ENCODE measurements at regions not wholly inside any gene's neighbourhood (a gene's known extent, or its start where the extent isn't known, plus 50 kb on each side); places are given as distances from the start of the nearest gene placed in this dataset.

- H3K4me3 ChIP-seq, result no peak overlapping the region
- DNase-seq, result no peak
- no peaks in the 10 kb centered on the region for H3K9me3 ChIP-seq
- no peaks in the 10 kb centered on the region for H3K4me1 ChIP-seq
- WGBS, 5 donors, result 82 to 91% (median 85%) methylated on average over 7 of the region's 7 CpGs
- no peaks in the 10 kb centered on the region for H3K27me3 ChIP-seq
- no peak overlapping the region for H3K27ac ChIP-seq
- H3K36me3 ChIP-seq, result no peaks in the 10 kb centered on the region
- intact Hi-C loops (cut with DNase I; ENCODE audit: low total_unique reads), result no loop called here
- TF ChIP-seq POLR2A (IDR thresholded peaks at IDR 0.05), result no peak
- no peak for TF ChIP-seq EP300 (IDR thresholded peaks at IDR 0.05)
- no peak for TF ChIP-seq POLR2AphosphoS5 (IDR thresholded peaks at IDR 0.05)
- no peak for TF ChIP-seq CTCF (IDR thresholded peaks at IDR 0.05)
Measured at GRCh38 chr2:9710311-9710710, 79.5 kb upstream of the YWHAQ start.

- no peak overlapping the region for H3K27ac ChIP-seq
- H3K9me3 ChIP-seq, result no peaks in the 10 kb centered on the region
- no peak for DNase-seq
- H3K4me1 ChIP-seq, result no peaks in the 10 kb centered on the region
- TF ChIP-seq POLR2A (IDR thresholded peaks at IDR 0.05) (no peak), CTCF (IDR thresholded peaks at IDR 0.05) (no peak), POLR2AphosphoS5 (IDR thresholded peaks at IDR 0.05) (no peak), EP300 (IDR thresholded peaks at IDR 0.05) (no peak)
- H3K4me3 ChIP-seq, result no peak overlapping the region
- intact Hi-C loops (cut with DNase I; ENCODE audit: low total_unique reads), result no loop called here
- 72 to 81% (median 78%) methylated on average over 11 of the region's 11 CpGs for WGBS, 5 donors
- H3K27me3 ChIP-seq, result no peaks in the 10 kb centered on the region
- no peaks in the 10 kb centered on the region for H3K36me3 ChIP-seq
Measured at GRCh38 chr2:9712263-9712662, 81.5 kb upstream of the YWHAQ start.

GRCh38 chr2:9714630-9715214, 83.9 kb upstream of the YWHAQ start:
- Histone ChIP-seq H3K9me3 (no peaks in the 10 kb centered on the region), H3K4me3 (no peak overlapping the region), H3K27me3 (no peaks in the 10 kb centered on the region), H3K4me1 (no peaks in the 10 kb centered on the region), H3K27ac (no peak overlapping the region), H3K36me3 (no peaks in the 10 kb centered on the region)
- WGBS, 5 donors, result 85 to 88% (median 86%) methylated on average over 13 to 14 of the region's 14 CpGs
- DNase-seq, result no peak
- intact Hi-C loops (cut with DNase I; ENCODE audit: low total_unique reads), result no loop called here
- TF ChIP-seq POLR2AphosphoS5 (IDR thresholded peaks at IDR 0.05) (no peak), POLR2A (IDR thresholded peaks at IDR 0.05) (no peak), EP300 (IDR thresholded peaks at IDR 0.05) (no peak)

GRCh38 chr2:9715238-9715637, 84.4 kb upstream of the YWHAQ start:
- WGBS, 5 donors, result 71 to 85% (median 82%) methylated on average over 5 to 6 of the region's 6 CpGs
- no peaks in the 10 kb centered on the region for H3K9me3 ChIP-seq
- no peaks in the 10 kb centered on the region for H3K36me3 ChIP-seq
- H3K4me3 ChIP-seq, result no peak overlapping the region
- no peaks in the 10 kb centered on the region for H3K27me3 ChIP-seq
- no peak overlapping the region for H3K27ac ChIP-seq
- intact Hi-C loops (cut with DNase I; ENCODE audit: low total_unique reads), result no loop called here
- TF ChIP-seq POLR2A (IDR thresholded peaks at IDR 0.05) (no peak), POLR2AphosphoS5 (IDR thresholded peaks at IDR 0.05) (no peak), CTCF (IDR thresholded peaks at IDR 0.05) (no peak), EP300 (IDR thresholded peaks at IDR 0.05) (no peak)
- no peaks in the 10 kb centered on the region for H3K4me1 ChIP-seq
- no peak for DNase-seq

GRCh38 chr2:9717886-9718451, 87.2 kb upstream of the YWHAQ start:
- no peaks in the 10 kb centered on the region for H3K27me3 ChIP-seq
- intact Hi-C loops (cut with DNase I; ENCODE audit: low total_unique reads), result no loop called here
- no peak overlapping the region for H3K4me3 ChIP-seq
- no peak overlapping the region for H3K27ac ChIP-seq
- WGBS, 5 donors, result 87 to 94% (median 92%) methylated on average over 7 of the region's 7 CpGs
- H3K36me3 ChIP-seq, result no peaks in the 10 kb centered on the region
- no peaks in the 10 kb centered on the region for H3K4me1 ChIP-seq
- no peak for DNase-seq
- no peaks in the 10 kb centered on the region for H3K9me3 ChIP-seq
- TF ChIP-seq POLR2AphosphoS5 (IDR thresholded peaks at IDR 0.05) (no peak), EP300 (IDR thresholded peaks at IDR 0.05) (no peak), POLR2A (IDR thresholded peaks at IDR 0.05) (no peak), CTCF (IDR thresholded peaks at IDR 0.05) (no peak)

All from stomach (tissue), 8 donors.